ENCODE measurements at regions not wholly inside any gene's neighbourhood (a gene's known extent, or its start where the extent isn't known, plus 50 kb on each side); places are given as distances from the start of the nearest gene placed in this dataset.

- intact Hi-C loops (cut with micrococcal nuclease; ENCODE audit: unreplicated experiment): loop anchor here (1.0 to 2.0 kb wide), 4 partner anchors 162 to 1282 kb away; no protein-coding TSS in a partner anchor
- ChIA-PET CTCF (ENCODE audit: low intra/inter-chr PET ratio, low total read pairs) (interaction anchor here (1.0 to 1.5 kb wide), 3 partner anchors 162 to 1282 kb away, joined by 3 to 8 read pairs (median 7); no protein-coding TSS in a partner anchor), POLR2A (no interaction called here)
- H3K4me3 ChIP-seq (replicated peaks in 1 of 3; ENCODE audit: insufficient read depth in 1 of 3, low read depth in 2 of 3, low read length in 3 of 3): no peak overlapping the region
- peaks cover 32% of the 10 kb centered on the region for H3K9me3 ChIP-seq (ENCODE audit: low read length)
- H3K4me2 ChIP-seq (ENCODE audit: low read depth, low read length): no peak overlapping the region
- H3K79me2 ChIP-seq (ENCODE audit: insufficient read depth, low read length): no peaks in the 10 kb centered on the region
- TF ChIP-seq CTCF (CRISPR knock-in tag; IDR thresholded peaks at IDR 0.05) (peak; percentile 68), CCDC6 (CRISPR knock-in tag; IDR thresholded peaks at IDR 0.05) (no peak), XRCC5 (optimal IDR thresholded peaks at IDR 0.05; ENCODE audit: low read length) (peak; percentile 29), SMC3 (IDR thresholded peaks at IDR 0.05; ENCODE audit: low read length) (peak; percentile 79), STAG1 (CRISPR knock-in tag; IDR thresholded peaks at IDR 0.05) (peak; percentile 44)
- H3K27ac ChIP-seq (ENCODE audit: extremely low read length, insufficient read depth, low read length): no peak overlapping the region
- in situ Hi-C loops (cut with HindIII; ENCODE audit: extremely low pct_ligation_motif_present, low pct_unique_long_range_greater_than_20kb): loop anchor here (25.0 kb wide), 2 partner anchors 426 to 901 kb away; no protein-coding TSS in a partner anchor
- FAIRE-seq (no peak), ATAC-seq (peak; percentile 95), DNase-seq (ENCODE audit: low spot score) (peak; percentile 41)
- H4K20me1 ChIP-seq (ENCODE audit: insufficient read depth, low read length): no peaks in the 10 kb centered on the region
- H3K27me3 ChIP-seq (ENCODE audit: control insufficient read depth in 1 of 2, insufficient read depth in 2 of 2, low read length in 2 of 2): no peaks in the 10 kb centered on the region
- no peaks in the 10 kb centered on the region for H3K4me1 ChIP-seq (ENCODE audit: insufficient read depth, low read length)
- no peak overlapping the region for H2AFZ ChIP-seq (ENCODE audit: low read length)
- no peak overlapping the region for H3K9ac ChIP-seq (ENCODE audit: insufficient read depth, low read depth, low read length)
- WGBS (ENCODE audit: low lambda C conversion rate): 0% methylated on average over 5 of the region's 5 CpGs
- no TSS peak for BruUV-seq (replicated peaks)
- no peaks in the 10 kb centered on the region for H3K36me3 ChIP-seq (replicated peaks in 1 of 2; ENCODE audit: control insufficient read depth in 1 of 2, insufficient read depth in 2 of 2, low read length in 2 of 2)
These were observed 977.7 kb upstream of the SLC35B3 start for GRCh38 chr6:9412951-9413559.

GRCh38 chr6:9409126-9409525, 973.8 kb upstream of the SLC35B3 start:
- 0% methylated on average over 2 of the region's 2 CpGs for WGBS (ENCODE audit: low lambda C conversion rate)
- intact Hi-C loops (cut with micrococcal nuclease; ENCODE audit: unreplicated experiment): no loop called here
- no peak for DNase-seq (ENCODE audit: low spot score)

More at GRCh38 chr6:9409126-9409525, 973.8 kb upstream of the SLC35B3 start:
- in situ Hi-C loops (cut with HindIII; ENCODE audit: extremely low pct_ligation_motif_present, low pct_unique_long_range_greater_than_20kb): loop anchor here (25.0 kb wide), 2 partner anchors 422 to 897 kb away; no protein-coding TSS in a partner anchor
- Histone ChIP-seq H3K4me3 (replicated peaks in 1 of 3; ENCODE audit: insufficient read depth in 1 of 3, low read depth in 2 of 3, low read length in 3 of 3) (no peak overlapping the region), H3K27me3 (ENCODE audit: control insufficient read depth in 1 of 2, insufficient read depth in 2 of 2, low read length in 2 of 2) (no peaks in the 10 kb centered on the region), H3K36me3 (replicated peaks in 1 of 2; ENCODE audit: control insufficient read depth in 1 of 2, insufficient read depth in 2 of 2, low read length in 2 of 2) (no peaks in the 10 kb centered on the region), H3K79me2 (ENCODE audit: insufficient read depth, low read length) (no peaks in the 10 kb centered on the region), H3K4me2 (ENCODE audit: low read depth, low read length) (no peak overlapping the region), H3K9ac (ENCODE audit: insufficient read depth, low read depth, low read length) (no peak overlapping the region), H3K27ac (ENCODE audit: extremely low read length, insufficient read depth, low read length) (no peak overlapping the region), H3K4me1 (ENCODE audit: insufficient read depth, low read length) (no peaks in the 10 kb centered on the region), H3K9me3 (ENCODE audit: low read length) (peaks cover under 1% of the 10 kb centered on the region; the same call in 1 of the 2 replicates), H2AFZ (ENCODE audit: low read length) (no peak overlapping the region), H4K20me1 (ENCODE audit: insufficient read depth, low read length) (no peaks in the 10 kb centered on the region)
- ATAC-seq (no peak), FAIRE-seq (no peak)
- TF ChIP-seq IKZF5 (CRISPR knock-in tag; IDR thresholded peaks at IDR 0.05) (no peak), PLRG1 (conservative IDR thresholded peaks at IDR 0.05) (no peak), SUZ12 (IDR thresholded peaks at IDR 0.05; ENCODE audit: low read depth, low read length) (no peak), ZBTB42 (CRISPR knock-in tag; IDR thresholded peaks at IDR 0.05) (no peak), PTBP1 (IDR thresholded peaks at IDR 0.05; ENCODE audit: low read depth, low read length, poor library complexity, severe bottlenecking) (no peak), ZNF780A (CRISPR knock-in tag; IDR thresholded peaks at IDR 0.05) (no peak), ETV6 (CRISPR knock-in tag; conservative IDR thresholded peaks at IDR 0.05) (no peak), MIER3 (CRISPR knock-in tag; IDR thresholded peaks at IDR 0.05; ENCODE audit: borderline replicate concordance) (no peak)
- ChIA-PET CTCF (ENCODE audit: low intra/inter-chr PET ratio, low total read pairs) (no interaction called here), POLR2A (no interaction called here)
- no TSS peak for BruUV-seq (replicated peaks)

Data from HepG2 (cell line).